Small intestine (tissue), 7 donors: ENCODE measurements at regions not wholly inside any gene's neighbourhood (a gene's known extent, or its start where the extent isn't known, plus 50 kb on each side); places are given as distances from the start of the nearest gene placed in this dataset.
A peak's percentile ranks its signal among the peaks of the same experiment; 100 is the strongest.

Experiments used
- DNase-seq, 2 donors: peaks; one replicate each; pipeline versions ENCODE4 v3.0.0 to v3.0.0-alpha.2; 2013
- FAIRE-seq: peaks from 2 replicates; lab custom pipeline; 2012; peaks lifted over from hg19 to GRCh38; lab: Jason Lieb, UNC
- H3K27ac ChIP-seq, 3 donors: one replicate each; pipeline ENCODE4 v1.5.1; 2013; ENCODE audit warnings: low read length in 2 of 3, mild to moderate bottlenecking in 2 of 3, control low read depth in 1 of 3, inconsistent platforms in 1 of 3, low read depth in 1 of 3, moderate library complexity in 1 of 3
- H3K27me3 ChIP-seq, 3 donors: one replicate each; pipeline ENCODE4 v1.6.1; 2013; ENCODE audit warnings: low read length in 3 of 3, inconsistent platforms in 1 of 3; ENCODE audit not compliant: control insufficient read depth in 3 of 3, insufficient read depth in 3 of 3
- H3K36me3 ChIP-seq, 3 donors: one replicate each; pipeline ENCODE4 v1.6.1; 2013; ENCODE audit warnings: low read length in 3 of 3, inconsistent platforms in 1 of 3, low read depth in 1 of 3, mild to moderate bottlenecking in 1 of 3, moderate library complexity in 1 of 3; ENCODE audit not compliant: control insufficient read depth in 3 of 3, insufficient read depth in 2 of 3
- H3K4me1 ChIP-seq, 3 donors: one replicate each; pipeline ENCODE4 v1.6.1; 2013; ENCODE audit warnings: low read length in 2 of 3, inconsistent platforms in 1 of 3, low read depth in 1 of 3, mild to moderate bottlenecking in 1 of 3, moderate library complexity in 1 of 3; ENCODE audit not compliant: control insufficient read depth in 3 of 3, insufficient read depth in 2 of 3
- H3K4me3 ChIP-seq, 3 donors: one replicate each; pipeline ENCODE4 v1.5.1; 2013; ENCODE audit warnings: low read length in 3 of 3, control low read depth in 1 of 3, inconsistent platforms in 1 of 3, low read depth in 1 of 3, mild to moderate bottlenecking in 1 of 3, moderate library complexity in 1 of 3
- H3K9me3 ChIP-seq, 2 donors: one replicate each; pipeline ENCODE4 v1.6.1; 2013; ENCODE audit warnings: low read depth in 1 of 2, low read length in 1 of 2; ENCODE audit not compliant: control insufficient read depth in 2 of 2, insufficient read depth in 1 of 2
- WGBS, 3 donors: extraction: QIAGEN DNeasy Blood & Tissue Kit; methylation state at CpG; one replicate each; pipeline ENCODE4 v1.1.7; 2013; 5-methylcytosine and 5-hydroxymethylcytosine counted together
- donor health status: healthy with polysubstance abuse.
- donor health status: control.
- donor health status: control.
- donor health status: Bipolar disorder and iron deficiency.
- donor health status: healthy.

DNA sequence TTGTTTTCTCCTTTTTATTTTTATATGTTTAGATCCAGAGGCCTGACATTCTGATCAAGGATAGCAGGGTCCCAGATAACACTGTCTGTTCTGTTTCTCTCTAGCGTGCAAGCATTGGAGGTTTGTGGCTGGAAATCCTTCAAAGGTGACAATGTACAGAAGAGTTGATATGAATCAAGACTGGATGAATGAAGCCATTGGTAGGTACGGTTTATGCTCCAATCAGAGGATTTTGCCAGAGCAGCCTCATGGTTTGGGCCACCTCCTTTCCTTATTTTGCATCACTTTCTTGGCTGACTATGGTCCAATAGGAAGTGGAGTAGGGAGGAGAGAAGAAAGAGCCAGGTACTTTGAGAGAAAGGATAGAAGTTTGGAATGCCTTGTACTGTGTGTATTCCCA is 484.8 kb upstream of the JAG1 start:
- DNase-seq: no peak
- 78 to 93% (median 81%) methylated on average over 2 of the region's 2 CpGs for WGBS, 3 donors
- Histone ChIP-seq H3K27ac (no peak overlapping the region), H3K4me3 (no peak overlapping the region), H3K9me3 (no peaks in the 10 kb centered on the region), H3K4me1 (peaks cover 0 to 5% (median 2%) of the 10 kb centered on the region in 3 donors), H3K36me3 (no peaks in the 10 kb centered on the region), H3K27me3 (no peaks in the 10 kb centered on the region)
- FAIRE-seq: no peak

DNA sequence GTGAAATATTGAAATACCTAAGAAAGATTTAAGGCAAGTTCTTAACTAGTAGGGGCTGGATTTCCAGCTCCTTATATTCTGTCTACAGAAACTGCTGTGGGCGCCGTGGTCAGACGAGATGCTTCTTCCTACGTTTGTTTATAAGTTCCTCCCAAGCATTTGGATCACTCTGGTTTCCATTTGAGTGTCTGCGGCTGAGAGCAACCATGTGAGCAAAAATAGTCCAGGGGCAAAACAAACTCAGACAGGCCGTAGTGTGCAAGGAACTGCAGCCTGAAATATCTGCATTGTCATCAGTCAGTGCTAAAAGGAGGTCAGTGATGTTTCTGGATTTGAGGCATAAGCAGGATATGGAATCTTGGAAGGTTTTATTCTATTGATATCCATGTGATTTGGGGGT is 485.9 kb upstream of the JAG1 start:
- FAIRE-seq (no peak), DNase-seq (peak; percentile 7 to 23)
- Histone ChIP-seq H3K36me3 (no peaks in the 10 kb centered on the region), H3K9me3 (no peaks in the 10 kb centered on the region), H3K27me3 (no peaks in the 10 kb centered on the region), H3K27ac (no peak overlapping the region), H3K4me3 (no peak overlapping the region), H3K4me1 (peaks cover 0 to 5% (median 2%) of the 10 kb centered on the region in 3 donors)
- 43 to 82% (median 71%) methylated on average over 6 of the region's 6 CpGs for WGBS, 3 donors

- DNase-seq (no peak), FAIRE-seq (no peak)
- 76 to 90% (median 87%) methylated on average over 4 of the region's 4 CpGs for WGBS, 3 donors
- no peak overlapping the region for H3K4me3 ChIP-seq
- peaks cover 0 to 5% (median 2%) of the 10 kb centered on the region in 3 donors for H3K4me1 ChIP-seq
- no peaks in the 10 kb centered on the region for H3K27me3 ChIP-seq
- no peak overlapping the region for H3K27ac ChIP-seq
- H3K9me3 ChIP-seq: no peaks in the 10 kb centered on the region
- no peaks in the 10 kb centered on the region for H3K36me3 ChIP-seq
Observed at GRCh38 chr20:11162026-11162775, 488.4 kb upstream of the JAG1 start.

- H3K9me3 ChIP-seq: no peaks in the 10 kb centered on the region
- DNase-seq (no peak), FAIRE-seq (no peak)
- no peak overlapping the region for H3K4me3 ChIP-seq
- no peaks in the 10 kb centered on the region for H3K4me1 ChIP-seq
- 43 to 81% (median 72%) methylated on average over 1 of the region's 1 CpG for WGBS, 3 donors
- H3K27me3 ChIP-seq: no peaks in the 10 kb centered on the region
- no peak overlapping the region for H3K27ac ChIP-seq
- no peaks in the 10 kb centered on the region for H3K36me3 ChIP-seq
Observed at GRCh38 chr20:11165789-11166188, 492.0 kb upstream of the JAG1 start.

GRCh38 chr20:11166712-11167111 is 492.9 kb upstream of the JAG1 start:
- no peak for FAIRE-seq
- WGBS, 3 donors: 77 to 84% (median 77%) methylated on average over 2 of the region's 2 CpGs
- Histone ChIP-seq H3K9me3 (no peaks in the 10 kb centered on the region), H3K4me3 (no peak overlapping the region), H3K27ac (no peak overlapping the region), H3K36me3 (no peaks in the 10 kb centered on the region), H3K27me3 (no peaks in the 10 kb centered on the region), H3K4me1 (no peaks in the 10 kb centered on the region)
- DNase-seq: peak in 1 of 2 donors; percentile 27

GRCh38 chr20:11168026-11168425 is 494.2 kb upstream of the JAG1 start:
- FAIRE-seq (no peak), DNase-seq (no peak)
- H3K36me3 ChIP-seq: no peaks in the 10 kb centered on the region
- no peak overlapping the region for H3K27ac ChIP-seq
- no peaks in the 10 kb centered on the region for H3K4me1 ChIP-seq
- H3K4me3 ChIP-seq: no peak overlapping the region
- H3K27me3 ChIP-seq: no peaks in the 10 kb centered on the region
- H3K9me3 ChIP-seq: no peaks in the 10 kb centered on the region

DNA sequence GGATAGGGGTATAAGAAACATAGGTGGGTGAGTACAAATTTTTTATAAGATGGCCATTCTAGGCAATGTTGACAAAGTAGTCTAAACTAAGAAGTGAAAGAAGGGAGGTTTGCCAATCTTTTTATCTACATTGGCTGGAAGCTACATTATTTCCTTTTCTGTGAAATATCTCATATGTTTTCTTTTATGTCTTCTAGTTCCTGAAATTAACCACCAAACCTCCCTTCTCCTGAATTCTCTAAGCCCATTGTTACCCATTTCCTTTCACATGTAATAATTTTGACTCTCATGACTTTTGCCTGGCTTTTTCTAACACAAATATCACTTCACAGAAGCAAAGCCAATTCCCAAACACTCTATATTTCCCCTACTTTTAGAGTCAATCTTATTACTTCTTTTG is 496.2 kb upstream of the JAG1 start:
- no peak overlapping the region for H3K4me3 ChIP-seq
- no peak for FAIRE-seq

GRCh38 chr20:11170565-11170964 is 496.8 kb upstream of the JAG1 start:
- DNase-seq (no peak), FAIRE-seq (no peak)
- H3K9me3 ChIP-seq: no peaks in the 10 kb centered on the region
- no peak overlapping the region for H3K27ac ChIP-seq
- WGBS, 3 donors: 69 to 87% (median 79%) methylated on average over 2 of the region's 2 CpGs
- no peaks in the 10 kb centered on the region for H3K36me3 ChIP-seq
- H3K4me1 ChIP-seq: no peaks in the 10 kb centered on the region
- no peak overlapping the region for H3K4me3 ChIP-seq
- H3K27me3 ChIP-seq: no peaks in the 10 kb centered on the region

More for the DNA sequence above, 496.2 kb upstream of the JAG1 start:
- Histone ChIP-seq H3K36me3 (no peaks in the 10 kb centered on the region), H3K27ac (no peak overlapping the region), H3K27me3 (no peaks in the 10 kb centered on the region), H3K9me3 (no peaks in the 10 kb centered on the region), H3K4me1 (no peaks in the 10 kb centered on the region)
- no peak for DNase-seq

DNA sequence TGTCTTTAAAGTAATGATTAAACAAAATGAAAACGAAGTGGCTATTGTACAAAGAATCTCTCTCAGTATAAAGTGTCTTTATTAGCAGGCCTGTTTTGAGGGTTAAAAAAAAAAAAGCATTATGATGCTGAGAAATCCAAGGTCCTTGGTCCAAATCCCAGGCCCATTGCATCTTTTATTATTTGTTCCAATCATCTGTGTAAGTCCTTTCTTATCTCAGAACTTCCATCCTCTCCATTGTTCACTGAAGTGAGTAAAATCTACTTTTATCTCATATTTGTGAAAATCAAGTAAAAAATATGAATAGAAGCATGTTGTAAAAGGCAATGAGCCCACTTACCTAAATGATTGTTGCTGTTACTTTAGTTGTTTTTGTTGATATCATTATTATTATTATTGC is 499.1 kb upstream of the JAG1 start:
- Histone ChIP-seq H3K4me1 (no peaks in the 10 kb centered on the region), H3K9me3 (no peaks in the 10 kb centered on the region), H3K27ac (no peak overlapping the region), H3K36me3 (no peaks in the 10 kb centered on the region), H3K27me3 (no peaks in the 10 kb centered on the region), H3K4me3 (no peak overlapping the region)
- FAIRE-seq (no peak), DNase-seq (no peak)
- WGBS, 3 donors: 47 to 77% (median 60%) methylated on average over 1 of the region's 1 CpG
